OCI-LY3 (cell line): ENCODE measurements at regions not wholly inside any gene's neighbourhood (a gene's known extent, or its start where the extent isn't known, plus 50 kb on each side); places are given as distances from the start of the nearest gene placed in this dataset.

Source experiments
- H2AFZ ChIP-seq: fragments of 200-600, 300-600 bp; shearing (Covaris generic); 2 replicates; pipeline ENCODE4 v1.6.0; 2014; ENCODE audit warnings: antibody characterized with exemption, low read depth, low read length
- H3K27ac ChIP-seq: fragments of 200-600, 300-600 bp; sonication (generic); 2 replicates; pipeline ENCODE4 v1.5.1; 2014; ENCODE audit warnings: mild to moderate bottlenecking, low read length, moderate library complexity, mixed read lengths
- H3K27me3 ChIP-seq: fragments of 200-600, 300-600 bp; sonication (generic); 2 replicates; pipeline ENCODE4 v1.6.1; 2014; ENCODE audit warnings: low read depth, low read length, mixed read lengths
- H3K36me3 ChIP-seq: fragments of 200-600, 300-600 bp; sonication (generic); replicated peaks from 2 replicates; pipeline ENCODE3; 2014; ENCODE audit warnings: low read depth, low read length, mixed read lengths
- H3K4me1 ChIP-seq: fragments of 300-600, 200-600 bp; sonication (generic); 2 replicates; pipeline ENCODE4 v1.6.1; 2014; ENCODE audit warnings: low read length, mixed read lengths
- H3K4me2 ChIP-seq: fragments of 200-600, 300-600 bp; sonication (generic); 2 replicates; pipeline ENCODE4 v1.6.1; 2014; ENCODE audit warnings: low read length, mixed read lengths
- H3K4me3 ChIP-seq: fragments of 300-600, 200-600 bp; sonication (generic); 2 replicates; pipeline ENCODE4 v1.5.1; 2014; ENCODE audit warnings: antibody characterized with exemption, mild to moderate bottlenecking, low read length, moderate library complexity
- H3K79me2 ChIP-seq: fragments of 300-600, 200-600 bp; shearing (Covaris generic); 2 replicates; pipeline ENCODE4 v1.6.1; 2014; ENCODE audit warnings: mild to moderate bottlenecking, low read length, mixed read lengths
- H3K9ac ChIP-seq: fragments of 300-600, 200-600 bp; shearing (Covaris generic); 2 replicates; pipeline ENCODE4 v1.6.0; 2014; ENCODE audit warnings: mild to moderate bottlenecking, low read length, moderate library complexity
- H3K9me3 ChIP-seq: fragments of 200-600, 300-600 bp; shearing (Covaris generic); 2 replicates; pipeline ENCODE4 v1.6.1; 2014; ENCODE audit warnings: low read length, mixed read lengths; ENCODE audit not compliant: insufficient read depth
- H4K20me1 ChIP-seq: fragments of 200-600, 300-600 bp; sonication (generic); 2 replicates; pipeline ENCODE4 v1.6.1; 2016; ENCODE audit warnings: low read length, mixed read lengths; ENCODE audit not compliant: insufficient read depth
- CTCF ChIP-seq: fragments of 200-600, 300-600 bp; sonication (generic); IDR thresholded peaks from 2 replicates; pipeline ENCODE4 v1.5.1; 2014; ENCODE audit warnings: antibody characterized with exemption, low read length, low read depth
- EZH2phosphoT487 ChIP-seq: fragments of 200-600 bp; shearing (Covaris generic); IDR thresholded peaks from 2 replicates; pipeline ENCODE4 v1.6.1; 2018; ENCODE audit warnings: antibody characterized with exemption, mixed run types, low read depth

- Histone ChIP-seq H3K4me1 (no peaks in the 10 kb centered on the region), H3K4me3 (no peak overlapping the region), H3K9me3 (no peaks in the 10 kb centered on the region), H3K27ac (no peak overlapping the region), H3K27me3 (no peaks in the 10 kb centered on the region), H3K9ac (no peak overlapping the region), H3K36me3 (no peaks in the 10 kb centered on the region), H2AFZ (no peak overlapping the region), H4K20me1 (no peaks in the 10 kb centered on the region), H3K79me2 (no peaks in the 10 kb centered on the region), H3K4me2 (no peak overlapping the region)
- TF ChIP-seq CTCF (no peak), EZH2phosphoT487 (no peak)
These were observed 228.7 kb downstream of the SHOX start for GRCh38 chrX:859329-859728.

- TF ChIP-seq EZH2phosphoT487: no peak
- no peak for TF ChIP-seq CTCF
These were observed 228.0 kb downstream of the SHOX start for GRCh38 chrX:858542-859078.

GRCh38 chrX:857376-857775 is 226.8 kb downstream of the SHOX start:
- H3K4me2 ChIP-seq: no peak overlapping the region
- H4K20me1 ChIP-seq: no peaks in the 10 kb centered on the region
- H3K27ac ChIP-seq: no peak overlapping the region
- no peaks in the 10 kb centered on the region for H3K36me3 ChIP-seq
- H3K79me2 ChIP-seq: no peaks in the 10 kb centered on the region
- H2AFZ ChIP-seq: no peak overlapping the region
- no peak overlapping the region for H3K9ac ChIP-seq
- no peaks in the 10 kb centered on the region for H3K27me3 ChIP-seq
- no peak overlapping the region for H3K4me3 ChIP-seq
- no peaks in the 10 kb centered on the region for H3K9me3 ChIP-seq
- no peaks in the 10 kb centered on the region for H3K4me1 ChIP-seq
- TF ChIP-seq EZH2phosphoT487: no peak
- no peak for TF ChIP-seq CTCF

More at GRCh38 chrX:858542-859078, 228.0 kb downstream of the SHOX start:
- H3K27ac ChIP-seq: no peak overlapping the region
- no peak overlapping the region for H3K4me3 ChIP-seq
- H3K27me3 ChIP-seq: no peaks in the 10 kb centered on the region
- H4K20me1 ChIP-seq: no peaks in the 10 kb centered on the region
- no peaks in the 10 kb centered on the region for H3K79me2 ChIP-seq
- H3K9ac ChIP-seq: no peak overlapping the region
- H3K9me3 ChIP-seq: no peaks in the 10 kb centered on the region
- H2AFZ ChIP-seq: no peak overlapping the region
- H3K36me3 ChIP-seq: no peaks in the 10 kb centered on the region
- H3K4me2 ChIP-seq: no peak overlapping the region
- H3K4me1 ChIP-seq: no peaks in the 10 kb centered on the region

GRCh38 chrX:856566-857290 is 226.1 kb downstream of the SHOX start:
- Histone ChIP-seq H3K27me3 (no peaks in the 10 kb centered on the region), H3K79me2 (no peaks in the 10 kb centered on the region), H4K20me1 (no peaks in the 10 kb centered on the region), H3K9me3 (no peaks in the 10 kb centered on the region), H3K4me2 (no peak overlapping the region), H2AFZ (no peak overlapping the region), H3K9ac (no peak overlapping the region), H3K4me1 (no peaks in the 10 kb centered on the region), H3K4me3 (no peak overlapping the region), H3K27ac (no peak overlapping the region), H3K36me3 (no peaks in the 10 kb centered on the region)
- no peak for TF ChIP-seq EZH2phosphoT487
